ENCODE measurements at regions not wholly inside any gene's neighbourhood (a gene's known extent, or its start where the extent isn't known, plus 50 kb on each side); places are given as distances from the start of the nearest gene placed in this dataset.

DNA sequence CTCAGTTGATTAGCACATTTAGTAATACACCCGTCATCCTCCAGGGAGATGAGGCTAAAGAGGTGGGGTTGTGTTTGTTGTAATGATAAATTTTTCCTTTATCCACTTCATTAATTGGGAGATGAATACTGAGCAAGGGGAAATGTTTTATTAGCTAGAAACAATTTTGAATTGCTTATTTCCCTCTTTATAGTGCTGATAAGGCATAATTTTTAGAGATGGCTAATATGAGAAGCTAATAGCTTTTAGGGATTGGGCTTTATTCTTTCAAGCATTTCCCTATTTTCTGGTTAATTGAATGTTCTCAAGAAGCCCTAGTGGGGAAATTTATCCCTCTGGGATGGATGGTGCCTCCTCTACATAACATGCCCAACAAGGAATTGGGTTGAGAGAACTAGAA, 365.2 kb upstream of the IGFBP7 start:
- Histone ChIP-seq H3K27me3 (ENCODE audit: insufficient read depth in 3 of 3, low read length in 2 of 3) (no peaks in the 10 kb centered on the region), H3K27ac (no peak overlapping the region), H3K4me1 (no peaks in the 10 kb centered on the region), H3K9me3 (no peaks in the 10 kb centered on the region), H3K36me3 (ENCODE audit: insufficient read depth in 1 of 2, low read depth in 1 of 2) (no peaks in the 10 kb centered on the region), H3K4me3 (no peak overlapping the region)
- TF ChIP-seq, protein P1, sequence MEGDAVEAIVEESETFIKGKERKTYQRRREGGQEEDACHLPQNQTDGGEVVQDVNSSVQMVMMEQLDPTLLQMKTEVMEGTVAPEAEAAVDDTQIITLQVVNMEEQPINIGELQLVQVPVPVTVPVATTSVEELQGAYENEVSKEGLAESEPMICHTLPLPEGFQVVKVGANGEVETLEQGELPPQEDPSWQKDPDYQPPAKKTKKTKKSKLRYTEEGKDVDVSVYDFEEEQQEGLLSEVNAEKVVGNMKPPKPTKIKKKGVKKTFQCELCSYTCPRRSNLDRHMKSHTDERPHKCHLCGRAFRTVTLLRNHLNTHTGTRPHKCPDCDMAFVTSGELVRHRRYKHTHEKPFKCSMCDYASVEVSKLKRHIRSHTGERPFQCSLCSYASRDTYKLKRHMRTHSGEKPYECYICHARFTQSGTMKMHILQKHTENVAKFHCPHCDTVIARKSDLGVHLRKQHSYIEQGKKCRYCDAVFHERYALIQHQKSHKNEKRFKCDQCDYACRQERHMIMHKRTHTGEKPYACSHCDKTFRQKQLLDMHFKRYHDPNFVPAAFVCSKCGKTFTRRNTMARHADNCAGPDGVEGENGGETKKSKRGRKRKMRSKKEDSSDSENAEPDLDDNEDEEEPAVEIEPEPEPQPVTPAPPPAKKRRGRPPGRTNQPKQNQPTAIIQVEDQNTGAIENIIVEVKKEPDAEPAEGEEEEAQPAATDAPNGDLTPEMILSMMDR (IDR thresholded peaks at IDR 0.05) = no peak
- ATAC-seq (no peak), DNase-seq (no peak)
- intact Hi-C loops (cut with DNase I) = no loop called here
- 80 to 87% (median 82%) methylated on average over 1 of the region's 1 CpG for WGBS, 3 donors

- Histone ChIP-seq H3K27ac (no peak overlapping the region), H3K27me3 (ENCODE audit: insufficient read depth in 3 of 3, low read length in 2 of 3) (no peaks in the 10 kb centered on the region), H3K4me1 (no peaks in the 10 kb centered on the region), H3K4me3 (no peak overlapping the region), H3K9me3 (no peaks in the 10 kb centered on the region), H3K36me3 (ENCODE audit: insufficient read depth in 1 of 2, low read depth in 1 of 2) (no peaks in the 10 kb centered on the region)
- WGBS, 3 donors = 25 to 39% (median 29%) methylated on average over 6 of the region's 6 CpGs
- TF ChIP-seq, protein P1 (IDR thresholded peaks at IDR 0.05) = no peak
- ATAC-seq (no peak), DNase-seq (no peak)
- intact Hi-C loops (cut with DNase I) = no loop called here
These were observed 355.3 kb upstream of the IGFBP7 start for GRCh38 chr4:57465321-57466056.

DNA sequence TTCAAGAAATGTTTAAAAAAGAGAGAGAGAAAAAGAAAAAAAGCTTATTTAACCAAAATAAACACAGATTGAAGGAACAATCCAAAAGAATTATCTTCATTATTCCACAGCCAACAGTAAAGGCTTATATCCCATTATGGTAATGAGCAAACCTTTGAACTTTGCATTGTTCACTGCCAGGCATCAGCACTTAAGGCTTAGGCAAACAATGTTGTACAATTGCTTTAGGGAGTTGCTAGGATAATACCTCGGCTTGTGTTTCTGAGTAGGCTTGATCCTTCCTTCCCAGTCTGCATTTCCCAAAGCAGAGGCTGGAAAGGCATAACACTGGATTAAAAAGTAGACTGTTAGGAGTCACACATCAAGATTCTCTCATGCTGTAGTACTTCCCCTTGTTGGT, 352.7 kb upstream of the IGFBP7 start:
- no peak for DNase-seq
- H3K4me3 ChIP-seq = no peak overlapping the region
- TF ChIP-seq, protein P1 (IDR thresholded peaks at IDR 0.05) = no peak
- ATAC-seq = no peak
- H3K27ac ChIP-seq = no peak overlapping the region
- no peaks in the 10 kb centered on the region for H3K9me3 ChIP-seq
- H3K4me1 ChIP-seq = no peaks in the 10 kb centered on the region
- 50 to 80% (median 68%) methylated on average over 1 of the region's 1 CpG for WGBS, 3 donors
- intact Hi-C loops (cut with DNase I) = no loop called here
- H3K36me3 ChIP-seq (ENCODE audit: insufficient read depth in 1 of 2, low read depth in 1 of 2) = no peaks in the 10 kb centered on the region
- H3K27me3 ChIP-seq (ENCODE audit: insufficient read depth in 3 of 3, low read length in 2 of 3) = no peaks in the 10 kb centered on the region

DNA sequence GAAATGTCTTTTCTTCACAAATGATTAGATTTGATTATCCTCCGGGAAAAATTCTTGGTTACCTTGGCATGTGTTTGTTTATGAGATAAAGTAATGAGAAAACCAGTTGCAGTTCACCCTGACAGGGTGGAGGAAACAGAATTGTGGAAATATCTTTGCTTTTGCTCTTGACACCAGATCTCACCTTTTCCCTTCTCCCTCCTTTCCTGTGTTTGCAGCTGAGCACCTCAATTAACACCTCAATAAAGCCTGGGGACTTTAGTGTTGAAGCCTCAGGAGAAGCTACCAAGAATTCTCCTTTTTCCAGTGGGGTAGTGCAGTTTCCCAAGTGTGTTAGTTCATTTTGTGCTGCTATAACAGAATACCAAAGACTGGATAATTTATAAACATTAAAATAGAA, 350.8 kb upstream of the IGFBP7 start:
- no peaks in the 10 kb centered on the region for H3K4me1 ChIP-seq
- no peak for ATAC-seq
- no peak for DNase-seq
- H3K27ac ChIP-seq = no peak overlapping the region
- no peaks in the 10 kb centered on the region for H3K36me3 ChIP-seq (ENCODE audit: insufficient read depth in 1 of 2, low read depth in 1 of 2)
- no peaks in the 10 kb centered on the region for H3K27me3 ChIP-seq (ENCODE audit: insufficient read depth in 3 of 3, low read length in 2 of 3)
- TF ChIP-seq, protein P1 (IDR thresholded peaks at IDR 0.05) = no peak
- H3K4me3 ChIP-seq = no peak overlapping the region
- intact Hi-C loops (cut with DNase I) = no loop called here
- H3K9me3 ChIP-seq = no peaks in the 10 kb centered on the region
- 68 to 83% (median 73%) methylated on average over 1 of the region's 1 CpG for WGBS, 3 donors

DNA sequence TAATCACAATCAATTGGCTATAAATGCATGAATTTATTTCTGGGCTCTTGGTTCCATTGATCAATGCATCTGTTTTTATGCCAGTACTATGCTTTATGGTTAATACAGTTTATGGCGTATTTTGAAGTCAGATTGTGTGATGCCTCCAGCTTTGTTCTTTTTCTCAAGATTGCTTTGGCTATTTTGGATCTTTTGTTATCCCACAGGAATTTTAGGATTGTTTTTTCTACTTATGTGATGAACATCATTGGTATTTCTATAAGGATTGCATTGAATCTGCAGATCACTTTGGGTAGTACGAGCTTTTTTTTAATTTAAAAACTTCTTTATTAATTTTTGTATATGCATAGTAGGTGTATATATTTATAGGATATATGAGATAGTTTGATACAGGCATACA, 338.7 kb upstream of the IGFBP7 start:
- H3K4me1 ChIP-seq = no peaks in the 10 kb centered on the region
- intact Hi-C loops (cut with DNase I) = no loop called here
- TF ChIP-seq, protein P1 (IDR thresholded peaks at IDR 0.05) = no peak
- H3K9me3 ChIP-seq = no peaks in the 10 kb centered on the region
- WGBS, 3 donors = 45 to 50% (median 48%) methylated on average over 2 of the region's 2 CpGs
- no peak overlapping the region for H3K27ac ChIP-seq
- no peak for DNase-seq
- no peak overlapping the region for H3K4me3 ChIP-seq
- H3K36me3 ChIP-seq (ENCODE audit: insufficient read depth in 1 of 2, low read depth in 1 of 2) = no peaks in the 10 kb centered on the region
- ATAC-seq = no peak
- H3K27me3 ChIP-seq (ENCODE audit: insufficient read depth in 3 of 3, low read length in 2 of 3) = peaks cover 0 to 2% (median 0%) of the 10 kb centered on the region in 3 donors

All from psoas muscle (tissue), 7 donors.